Epithelial cell of proximal tubule (primary cell): ENCODE measurements at regions not wholly inside any gene's neighbourhood (a gene's known extent, or its start where the extent isn't known, plus 50 kb on each side); places are given as distances from the start of the nearest gene placed in this dataset.

Experiments used
- DNase-seq: peaks from one replicate; pipeline ENCODE4 v3.0.0-alpha.2; 2011; ENCODE audit warnings: low read depth
- H3K4me3 ChIP-seq: 2 replicates; pipeline ENCODE4 v1.5.1; 2011; ENCODE audit warnings: low read depth, mild to moderate bottlenecking, low read length
- CTCF ChIP-seq: conservative IDR thresholded peaks from 2 replicates; pipeline ENCODE4 v1.5.1; 2012; ENCODE audit warnings: low read depth, mild to moderate bottlenecking, low read length

- no peak overlapping the region for H3K4me3 ChIP-seq
Measured at GRCh38 chr1:24987875-24988557, 57.9 kb upstream of the RUNX3 start.

GRCh38 chr1:24987424-24987823, 57.3 kb upstream of the RUNX3 start:
- no peak overlapping the region for H3K4me3 ChIP-seq
- no peak for DNase-seq
- TF ChIP-seq CTCF = no peak

More at GRCh38 chr1:24987875-24988557, 57.9 kb upstream of the RUNX3 start:
- TF ChIP-seq CTCF = no peak
- DNase-seq = no peak

- DNase-seq = no peak
- H3K4me3 ChIP-seq = no peak overlapping the region
- no peak for TF ChIP-seq CTCF
Measured at GRCh38 chr1:24986372-24986965, 56.4 kb upstream of the RUNX3 start.

GRCh38 chr1:24985737-24986136, 55.7 kb upstream of the RUNX3 start:
- no peak for TF ChIP-seq CTCF
- no peak overlapping the region for H3K4me3 ChIP-seq
- no peak for DNase-seq

- no peak for DNase-seq
- no peak for TF ChIP-seq CTCF
- no peak overlapping the region for H3K4me3 ChIP-seq
Measured at GRCh38 chr1:24984800-24985522, 54.9 kb upstream of the RUNX3 start.

- no peak for DNase-seq
- H3K4me3 ChIP-seq = no peak overlapping the region
- TF ChIP-seq CTCF = no peak
Measured at GRCh38 chr1:24984300-24984699, 54.2 kb upstream of the RUNX3 start.
